ENCODE measurements at regions not wholly inside any gene's neighbourhood (a gene's known extent, or its start where the extent isn't known, plus 50 kb on each side); places are given as distances from the start of the nearest gene placed in this dataset.
"Not testable (repeated sequence)": the region's sequence is repeated elsewhere in the genome, so short reads cannot be mapped to it uniquely, and the experiment has no call there.

GRCh38 chr5:126253406-126253805 lies 169.8 kb upstream of the GRAMD2B start:
- ATAC-seq, result no peak
- DNase-seq (ENCODE audit: low spot score), result no peak
- intact Hi-C loops (cut with DNase I), result no loop called here

- intact Hi-C loops (cut with DNase I), result no loop called here
- DNase-seq (ENCODE audit: low spot score) (no peak), ATAC-seq (no peak)
Measured at GRCh38 chr5:126263591-126264184, 159.5 kb upstream of the GRAMD2B start.

- intact Hi-C loops (cut with DNase I), result no loop called here
- ATAC-seq (peak; percentile 38), DNase-seq (ENCODE audit: low spot score) (no peak)
Measured at GRCh38 chr5:126265917-126266316, 157.3 kb upstream of the GRAMD2B start.

GRCh38 chr5:126267438-126267837 lies 155.8 kb upstream of the GRAMD2B start:
- intact Hi-C loops (cut with DNase I), result no loop called here
- DNase-seq (ENCODE audit: low spot score) (no peak), ATAC-seq (no peak)

- intact Hi-C loops (cut with DNase I), result no loop called here
- no peak for ATAC-seq
- no peak for DNase-seq (ENCODE audit: low spot score)
Measured at GRCh38 chr5:126268697-126269315, 154.4 kb upstream of the GRAMD2B start.

GRCh38 chr5:126269511-126269910 lies 153.7 kb upstream of the GRAMD2B start:
- intact Hi-C loops (cut with DNase I), result no loop called here
- DNase-seq (ENCODE audit: low spot score) (no peak), ATAC-seq (no peak)

GRCh38 chr5:126271141-126271540 lies 152.1 kb upstream of the GRAMD2B start:
- no peak for ATAC-seq
- intact Hi-C loops (cut with DNase I), result no loop called here
- DNase-seq (ENCODE audit: low spot score), result no peak

GRCh38 chr5:126274076-126274762 lies 149.0 kb upstream of the GRAMD2B start:
- ATAC-seq, result no peak
- intact Hi-C loops (cut with DNase I), result no loop called here
- DNase-seq (ENCODE audit: low spot score), result no peak

- ATAC-seq (no peak), DNase-seq (ENCODE audit: low spot score) (no peak)
- intact Hi-C loops (cut with DNase I), result no loop called here
Measured at GRCh38 chr5:126274763-126275125, 148.5 kb upstream of the GRAMD2B start.

- intact Hi-C loops (cut with DNase I), result no loop called here
- ATAC-seq (no peak), DNase-seq (ENCODE audit: low spot score) (no peak)
Measured at GRCh38 chr5:126277762-126278161, 145.4 kb upstream of the GRAMD2B start.

- no peak for DNase-seq (ENCODE audit: low spot score)
- ATAC-seq, result no peak
- intact Hi-C loops (cut with DNase I), result no loop called here
Measured at GRCh38 chr5:126280343-126280742, 142.9 kb upstream of the GRAMD2B start.

GRCh38 chr5:126280846-126281245 lies 142.4 kb upstream of the GRAMD2B start:
- no peak for DNase-seq (ENCODE audit: low spot score)
- ATAC-seq, result no peak
- intact Hi-C loops (cut with DNase I), result no loop called here

- ATAC-seq (no peak), DNase-seq (ENCODE audit: low spot score) (no peak)
- intact Hi-C loops (cut with DNase I), result no loop called here
Measured at GRCh38 chr5:126284977-126285696, 138.1 kb upstream of the GRAMD2B start.

- DNase-seq (ENCODE audit: low spot score); intact Hi-C loops (cut with DNase I); ATAC-seq: not testable (repeated sequence)
Measured at GRCh38 chr5:126296121-126296520, 127.1 kb upstream of the GRAMD2B start.

GRCh38 chr5:126300293-126300692 lies 122.9 kb upstream of the GRAMD2B start:
- ATAC-seq (no peak), DNase-seq (ENCODE audit: low spot score) (no peak)
- intact Hi-C loops (cut with DNase I), result no loop called here

- ATAC-seq (no peak), DNase-seq (ENCODE audit: low spot score) (no peak)
- intact Hi-C loops (cut with DNase I), result no loop called here
Measured at GRCh38 chr5:126301056-126301455, 122.2 kb upstream of the GRAMD2B start.

GRCh38 chr5:126309860-126310259 lies 113.3 kb upstream of the GRAMD2B start:
- intact Hi-C loops (cut with DNase I), result no loop called here
- DNase-seq (ENCODE audit: low spot score) (no peak), ATAC-seq (no peak)

GRCh38 chr5:126311766-126312165 lies 111.4 kb upstream of the GRAMD2B start:
- DNase-seq (ENCODE audit: low spot score) (no peak), ATAC-seq (no peak)
- intact Hi-C loops (cut with DNase I), result no loop called here

- intact Hi-C loops (cut with DNase I), result no loop called here
- no peak for ATAC-seq
Measured at GRCh38 chr5:126315341-126315740, 107.9 kb upstream of the GRAMD2B start.

GRCh38 chr5:126332326-126332725 lies 90.9 kb upstream of the GRAMD2B start:
- DNase-seq (ENCODE audit: low spot score) (no peak), ATAC-seq (no peak)
- intact Hi-C loops (cut with DNase I), result loop anchor here (10.0 kb wide), 1 partner anchor 272 kb away; the partner anchor contains the start of gene PHAX

More at GRCh38 chr5:126315341-126315740, 107.9 kb upstream of the GRAMD2B start:
- DNase-seq (ENCODE audit: low spot score), result no peak
